GM12878 (cell line): ENCODE measurements at regions not wholly inside any gene's neighbourhood (a gene's known extent, or its start where the extent isn't known, plus 50 kb on each side); places are given as distances from the start of the nearest gene placed in this dataset.

Experiments
- ATAC-seq: fragments of 200-7000 bp; cut with Tn5 transposase; 3 replicates; pipeline ENCODE4 v1.9.1; 2020; ENCODE audit warnings: mild to moderate bottlenecking, moderate library complexity
- BruUV-seq: library from RNA; stranded (reverse); fragments of 400-500 nt; replicated peaks from 2 replicates; lab custom pipeline; 2021; lab: Mats Ljungman, UMichigan
- CTCF ChIA-PET: fragments of 300-600 bp; sonication (Branson Sonifier 250); formaldehyde crosslinking; extraction: SDS; loops from one replicate; lab custom pipeline; 2021; ENCODE audit warnings: inconsistent platforms; lab: Yijun Ruan, JAX
- POLR2A ChIA-PET: fragments of 350-600 bp; formaldehyde crosslinking; extraction: SDS; loops from one replicate; lab custom pipeline; 2021; ENCODE audit warnings: inconsistent platforms; lab: Charles Lee
- RAD21 ChIA-PET: fragments of 300-600 bp; sonication (Branson Sonifier 250); formaldehyde crosslinking; loops from one replicate; lab custom pipeline; 2023; ENCODE audit warnings: antibody characterized with exemption; ENCODE audit not compliant: unreplicated experiment; lab: Charles Lee
- SMC1A ChIA-PET: fragments of 300-600 bp; sonication (Branson Sonifier 250); formaldehyde crosslinking; loops from one replicate; lab custom pipeline; 2023; ENCODE audit not compliant: unreplicated experiment, uncharacterized antibody; lab: Charles Lee
- DNase-seq: peaks from one replicate; pipeline ENCODE4 v3.0.0-alpha.2; 2011; ENCODE audit warnings: low read depth, low spot score
- FAIRE-seq: peaks from 3 replicates; lab custom pipeline; 2011; peaks lifted over from hg19 to GRCh38; lab: Jason Lieb, UNC
- H2AFZ ChIP-seq: 2 replicates; pipeline ENCODE4 v1.6.0; 2011; ENCODE audit warnings: low read depth, low read length, control low read depth; ENCODE audit not compliant: control insufficient read depth
- H3K27ac ChIP-seq: 2 replicates; pipeline ENCODE4 v1.5.1; 2011; ENCODE audit warnings: control low read depth; ENCODE audit not compliant: control insufficient read depth, insufficient read depth
- H3K27me3 ChIP-seq, 2 experiments: replicated peaks in 1 of 2; 2 replicates each; pipeline versions ENCODE4 v1.6.0 to v1.6.1; 2011; ENCODE audit warnings: low read length in 1 of 2; ENCODE audit not compliant: control insufficient read depth in 2 of 2, insufficient read depth in 2 of 2
- H3K36me3 ChIP-seq, 2 experiments: 2 replicates each; pipeline ENCODE4 v1.5.1; 2011; ENCODE audit warnings: low read length in 1 of 2; ENCODE audit not compliant: control insufficient read depth in 2 of 2, insufficient read depth in 2 of 2
- H3K4me1 ChIP-seq: 2 replicates; pipeline ENCODE4 v1.6.1; 2011; ENCODE audit warnings: mild to moderate bottlenecking, low read length, moderate library complexity, mixed read lengths; ENCODE audit not compliant: control insufficient read depth, insufficient read depth
- H3K4me2 ChIP-seq: 2 replicates; pipeline ENCODE4 v1.6.0; 2011; ENCODE audit warnings: control low read depth; ENCODE audit not compliant: control insufficient read depth, insufficient read depth
- H3K4me3 ChIP-seq: fragments of 200-600 bp; sonication (generic); 2 replicates; pipeline ENCODE4 v1.5.1; 2016
- H3K79me2 ChIP-seq: 2 replicates; pipeline ENCODE4 v1.6.0; 2011; ENCODE audit warnings: low read length; ENCODE audit not compliant: control insufficient read depth, insufficient read depth
- H3K9ac ChIP-seq: 2 replicates; pipeline ENCODE4 v1.8.0; 2011; ENCODE audit warnings: low read length, control low read depth, mixed read lengths; ENCODE audit not compliant: control insufficient read depth, insufficient read depth
- H3K9me3 ChIP-seq: replicated peaks from 3 replicates; pipeline ENCODE4 v1.5.1; 2011; ENCODE audit warnings: mild to moderate bottlenecking, low read length; ENCODE audit not compliant: control insufficient read depth, insufficient read depth
- H4K20me1 ChIP-seq: 2 replicates; pipeline ENCODE4 v1.6.0; 2011; ENCODE audit not compliant: control insufficient read depth, insufficient read depth
- GATAD2B ChIP-seq: fragments of 450-650 bp; conservative IDR thresholded peaks from 2 replicates; pipeline ENCODE4 v1.6.1; 2017; ENCODE audit warnings: low read depth, mild to moderate bottlenecking, moderate library complexity
- LARP7 ChIP-seq: fragments of 450-650 bp; IDR thresholded peaks from 2 replicates; pipeline ENCODE4 v1.6.1; 2017; ENCODE audit warnings: mild to moderate bottlenecking
- MTA2 ChIP-seq: fragments of 450-650 bp; IDR thresholded peaks from 2 replicates; pipeline ENCODE4 v1.6.1; 2016; ENCODE audit warnings: low read depth, mild to moderate bottlenecking, moderate library complexity
- MXI1 ChIP-seq: fragments of 150-350 bp; IDR thresholded peaks from 2 replicates; pipeline ENCODE4 v1.6.1; 2011; ENCODE audit warnings: low read depth, mild to moderate bottlenecking, inconsistent platforms, low read length, improper control_type of control experiment
- NR2C1 ChIP-seq: fragments of 450-650 bp; IDR thresholded peaks from 2 replicates; pipeline ENCODE4 v1.6.1; 2017; ENCODE audit warnings: antibody characterized with exemption, mild to moderate bottlenecking, moderate library complexity
- PAX5 ChIP-seq: IDR thresholded peaks from 2 replicates; pipeline ENCODE4 v1.6.1; 2011; ENCODE audit warnings: low read depth, low read length, borderline replicate concordance
- SPI1 ChIP-seq: IDR thresholded peaks from 2 replicates; pipeline ENCODE4 v1.6.1; 2011; ENCODE audit warnings: low read depth, mild to moderate bottlenecking, low read length, moderate library complexity, borderline replicate concordance; ENCODE audit not compliant: insufficient read depth
- ZNF274 ChIP-seq: IDR thresholded peaks from one replicate; pipeline ENCODE4 v1.8.0; 2011; ENCODE audit not compliant: insufficient read length, insufficient read depth
- whole genome bisulfite sequencing: methylation state at CpG from one replicate; pipeline ENCODE4 v1.1.6; 2016; ENCODE audit warnings: low lambda C conversion rate; ENCODE audit not compliant: insufficient replicate concordance, insufficient coverage; ENCODE audit errors: missing lambda C conversion rate; 5-methylcytosine and 5-hydroxymethylcytosine counted together
- in situ Hi-C: fragments of 300-500 bp; cut with MboI; formaldehyde crosslinking; loops from 9 replicates; pipeline ENCODE4 v1.14.3; 2018; ENCODE audit warnings: mixed read lengths
- intact Hi-C: fragments of 100-400 bp; cut with micrococcal nuclease; formaldehyde crosslinking; loops from one replicate; pipeline ENCODE4 v1.14.2; 2022; ENCODE audit not compliant: unreplicated experiment
- TF ChIP-seq, protein P1 (sequence below): fragments of 450-650 bp; IDR thresholded peaks from 2 replicates; pipeline ENCODE4 v1.6.1; 2016; ENCODE audit warnings: mild to moderate bottlenecking, moderate library complexity, borderline replicate concordance
- TF ChIP-seq, protein P2 (sequence below): fragments of 450-650 bp; IDR thresholded peaks from 2 replicates; pipeline ENCODE4 v1.6.1; 2017; ENCODE audit warnings: mild to moderate bottlenecking, moderate library complexity

GRCh38 chr14:26992403-26993115 lies 394.7 kb upstream of the NOVA1 start (continued):
- no peak for TF ChIP-seq NR2C1
- no peak for TF ChIP-seq LARP7
- TF ChIP-seq, protein P1, sequence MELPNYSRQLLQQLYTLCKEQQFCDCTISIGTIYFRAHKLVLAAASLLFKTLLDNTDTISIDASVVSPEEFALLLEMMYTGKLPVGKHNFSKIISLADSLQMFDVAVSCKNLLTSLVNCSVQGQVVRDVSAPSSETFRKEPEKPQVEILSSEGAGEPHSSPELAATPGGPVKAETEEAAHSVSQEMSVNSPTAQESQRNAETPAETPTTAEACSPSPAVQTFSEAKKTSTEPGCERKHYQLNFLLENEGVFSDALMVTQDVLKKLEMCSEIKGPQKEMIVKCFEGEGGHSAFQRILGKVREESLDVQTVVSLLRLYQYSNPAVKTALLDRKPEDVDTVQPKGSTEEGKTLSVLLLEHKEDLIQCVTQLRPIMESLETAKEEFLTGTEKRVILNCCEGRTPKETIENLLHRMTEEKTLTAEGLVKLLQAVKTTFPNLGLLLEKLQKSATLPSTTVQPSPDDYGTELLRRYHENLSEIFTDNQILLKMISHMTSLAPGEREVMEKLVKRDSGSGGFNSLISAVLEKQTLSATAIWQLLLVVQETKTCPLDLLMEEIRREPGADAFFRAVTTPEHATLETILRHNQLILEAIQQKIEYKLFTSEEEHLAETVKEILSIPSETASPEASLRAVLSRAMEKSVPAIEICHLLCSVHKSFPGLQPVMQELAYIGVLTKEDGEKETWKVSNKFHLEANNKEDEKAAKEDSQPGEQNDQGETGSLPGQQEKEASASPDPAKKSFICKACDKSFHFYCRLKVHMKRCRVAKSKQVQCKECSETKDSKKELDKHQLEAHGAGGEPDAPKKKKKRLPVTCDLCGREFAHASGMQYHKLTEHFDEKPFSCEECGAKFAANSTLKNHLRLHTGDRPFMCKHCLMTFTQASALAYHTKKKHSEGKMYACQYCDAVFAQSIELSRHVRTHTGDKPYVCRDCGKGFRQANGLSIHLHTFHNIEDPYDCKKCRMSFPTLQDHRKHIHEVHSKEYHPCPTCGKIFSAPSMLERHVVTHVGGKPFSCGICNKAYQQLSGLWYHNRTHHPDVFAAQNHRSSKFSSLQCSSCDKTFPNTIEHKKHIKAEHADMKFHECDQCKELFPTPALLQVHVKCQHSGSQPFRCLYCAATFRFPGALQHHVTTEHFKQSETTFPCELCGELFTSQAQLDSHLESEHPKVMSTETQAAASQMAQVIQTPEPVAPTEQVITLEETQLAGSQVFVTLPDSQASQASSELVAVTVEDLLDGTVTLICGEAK = no peak
- no peak for TF ChIP-seq PAX5
- TF ChIP-seq MXI1 = no peak
- TF ChIP-seq, all 136 proteins: peak for 0

DNA sequence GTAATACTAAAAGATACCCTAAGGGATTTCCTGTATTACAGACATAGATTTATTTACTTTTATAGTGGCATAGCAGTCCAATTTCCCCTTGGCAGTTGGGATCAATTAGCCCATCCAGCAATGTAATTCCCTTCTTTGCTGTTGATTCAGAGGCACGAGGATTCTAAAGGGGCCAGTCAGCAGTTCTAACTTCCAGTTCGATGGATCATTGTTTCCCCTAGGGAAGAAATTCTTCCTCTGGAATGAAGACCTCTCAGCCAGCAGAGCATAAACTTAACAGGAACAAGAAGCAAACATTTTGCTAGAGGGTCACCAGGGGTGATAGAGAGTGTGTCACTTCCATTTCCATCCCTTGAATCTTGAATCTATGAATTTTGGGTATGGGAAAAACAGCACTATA lies 395.7 kb upstream of the NOVA1 start:
- DNase-seq (no peak), FAIRE-seq (no peak)
- TF ChIP-seq, protein P2, sequence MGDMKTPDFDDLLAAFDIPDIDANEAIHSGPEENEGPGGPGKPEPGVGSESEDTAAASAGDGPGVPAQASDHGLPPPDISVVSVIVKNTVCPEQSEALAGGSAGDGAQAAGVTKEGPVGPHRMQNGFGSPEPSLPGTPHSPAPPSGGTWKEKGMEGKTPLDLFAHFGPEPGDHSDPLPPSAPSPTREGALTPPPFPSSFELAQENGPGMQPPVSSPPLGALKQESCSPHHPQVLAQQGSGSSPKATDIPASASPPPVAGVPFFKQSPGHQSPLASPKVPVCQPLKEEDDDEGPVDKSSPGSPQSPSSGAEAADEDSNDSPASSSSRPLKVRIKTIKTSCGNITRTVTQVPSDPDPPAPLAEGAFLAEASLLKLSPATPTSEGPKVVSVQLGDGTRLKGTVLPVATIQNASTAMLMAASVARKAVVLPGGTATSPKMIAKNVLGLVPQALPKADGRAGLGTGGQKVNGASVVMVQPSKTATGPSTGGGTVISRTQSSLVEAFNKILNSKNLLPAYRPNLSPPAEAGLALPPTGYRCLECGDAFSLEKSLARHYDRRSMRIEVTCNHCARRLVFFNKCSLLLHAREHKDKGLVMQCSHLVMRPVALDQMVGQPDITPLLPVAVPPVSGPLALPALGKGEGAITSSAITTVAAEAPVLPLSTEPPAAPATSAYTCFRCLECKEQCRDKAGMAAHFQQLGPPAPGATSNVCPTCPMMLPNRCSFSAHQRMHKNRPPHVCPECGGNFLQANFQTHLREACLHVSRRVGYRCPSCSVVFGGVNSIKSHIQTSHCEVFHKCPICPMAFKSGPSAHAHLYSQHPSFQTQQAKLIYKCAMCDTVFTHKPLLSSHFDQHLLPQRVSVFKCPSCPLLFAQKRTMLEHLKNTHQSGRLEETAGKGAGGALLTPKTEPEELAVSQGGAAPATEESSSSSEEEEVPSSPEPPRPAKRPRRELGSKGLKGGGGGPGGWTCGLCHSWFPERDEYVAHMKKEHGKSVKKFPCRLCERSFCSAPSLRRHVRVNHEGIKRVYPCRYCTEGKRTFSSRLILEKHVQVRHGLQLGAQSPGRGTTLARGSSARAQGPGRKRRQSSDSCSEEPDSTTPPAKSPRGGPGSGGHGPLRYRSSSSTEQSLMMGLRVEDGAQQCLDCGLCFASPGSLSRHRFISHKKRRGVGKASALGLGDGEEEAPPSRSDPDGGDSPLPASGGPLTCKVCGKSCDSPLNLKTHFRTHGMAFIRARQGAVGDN = no peak
- no peak for TF ChIP-seq GATAD2B
- TF ChIP-seq MTA2 = no peak
- no peak for TF ChIP-seq SPI1
- TF ChIP-seq, protein P1 = no peak
- TF ChIP-seq ZNF274 = no peak

More for the DNA sequence above, 395.7 kb upstream of the NOVA1 start:
- SMC1A ChIA-PET = no interaction called here
- no peak overlapping the region for H3K4me2 ChIP-seq
- no peak overlapping the region for H3K27ac ChIP-seq
- POLR2A ChIA-PET = no interaction called here
- CTCF ChIA-PET = no interaction called here
- H4K20me1 ChIP-seq = no peaks in the 10 kb centered on the region
- H2AFZ ChIP-seq = no peak overlapping the region
- BruUV-seq = no TSS peak
- H3K79me2 ChIP-seq = no peaks in the 10 kb centered on the region
- H3K9me3 ChIP-seq = no peaks in the 10 kb centered on the region
- WGBS = 0% methylated on average over 2 of the region's 2 CpGs
- RAD21 ChIA-PET = no interaction called here
- intact Hi-C loops = no loop called here
- no peaks in the 10 kb centered on the region for H3K4me1 ChIP-seq
- ATAC-seq = no peak
- no peak overlapping the region for H3K9ac ChIP-seq
- in situ Hi-C loops = no loop called here
- no peaks in the 10 kb centered on the region for H3K27me3 ChIP-seq
- H3K4me3 ChIP-seq = no peak overlapping the region
- H3K36me3 ChIP-seq = no peaks in the 10 kb centered on the region
